B cell (primary cell): ENCODE measurements at regions not wholly inside any gene's neighbourhood (a gene's known extent, or its start where the extent isn't known, plus 50 kb on each side); places are given as distances from the start of the nearest gene placed in this dataset.

Experiments used
- ATAC-seq: fragments of 200-7000 bp; cut with Tn5 transposase; one replicate; pipeline ENCODE4 v1.10.0; 2021; ENCODE audit warnings: low read depth, mild to moderate bottlenecking, moderate number of reproducible peaks, moderate library complexity
- CTCF ChIA-PET: fragments of 350-600 bp; sonication (Branson Sonifier 250); formaldehyde crosslinking; loops from one replicate; lab custom pipeline; 2021; ENCODE audit warnings: antibody characterized with exemption, inconsistent platforms; lab: Charles Lee
- POLR2A ChIA-PET: fragments of 350-600 bp; sonication (Branson Sonifier 250); formaldehyde crosslinking; loops from one replicate; lab custom pipeline; 2021; ENCODE audit warnings: antibody characterized with exemption; lab: Charles Lee
- DNase-seq: peaks from one replicate; pipeline ENCODE4 v3.0.0; 2013
- H2AFZ ChIP-seq: 2 replicates; pipeline ENCODE4 v1.6.1; 2012; ENCODE audit warnings: mild to moderate bottlenecking, low read depth, low read length; ENCODE audit not compliant: insufficient read depth, poor library complexity, severe bottlenecking
- H3K27ac ChIP-seq, 2 donors: 1 replicate in 1 of 2; 2 replicates in 1 of 2; pipeline ENCODE4 v1.5.1; 2012 to 2013; ENCODE audit warnings: low read length in 2 of 2, mild to moderate bottlenecking in 2 of 2, moderate library complexity in 1 of 2
- H3K27me3 ChIP-seq, 4 experiments: fragments of 200-600 bp in 1 of 4; sonication (generic) in 1 of 4; replicated peaks in 1 of 4; 1 replicate in 2 of 4; 2 replicates in 2 of 4; pipeline versions ENCODE4 v1.6.1 to v1.7.0; 2013 to 2016; ENCODE audit warnings: low read length in 3 of 4, mild to moderate bottlenecking in 2 of 4, mixed read lengths in 1 of 4, moderate library complexity in 1 of 4; ENCODE audit not compliant: insufficient read depth in 4 of 4, control insufficient read depth in 3 of 4; ENCODE audit errors: control extremely low read depth in 1 of 4
- H3K36me3 ChIP-seq, 2 experiments: replicated peaks in 1 of 2; 1 replicate in 1 of 2; 2 replicates in 1 of 2; pipeline versions ENCODE4 v1.6.1 to v1.7.1; 2013; ENCODE audit warnings: low read length in 1 of 2; ENCODE audit not compliant: insufficient read depth in 2 of 2, control insufficient read depth in 1 of 2; ENCODE audit errors: control extremely low read depth in 1 of 2, extremely low read depth in 1 of 2
- H3K4me1 ChIP-seq, 2 donors: fragments of 200-600 bp in 1 of 2; sonication (generic) in 1 of 2; 1 replicate in 1 of 2; 2 replicates in 1 of 2; pipeline versions ENCODE4 v1.5.1 to v1.6.1; 2013 to 2017; ENCODE audit warnings: low read length in 2 of 2; ENCODE audit not compliant: control insufficient read depth in 2 of 2, insufficient read depth in 2 of 2
- H3K4me2 ChIP-seq: replicated peaks from 2 replicates; pipeline ENCODE3; 2012; ENCODE audit warnings: mild to moderate bottlenecking, low read depth, low read length; ENCODE audit not compliant: poor library complexity, severe bottlenecking
- H3K4me3 ChIP-seq, 5 experiments: fragments of 200-600 bp in 1 of 5; sonication (generic) in 1 of 5; 1 replicate in 3 of 5; 2 replicates in 2 of 5; pipeline versions ENCODE4 v1.5.1 to v1.7.0; 2011 to 2016; ENCODE audit warnings: low read length in 4 of 5, mild to moderate bottlenecking in 4 of 5, low read depth in 2 of 5, control low read depth in 1 of 5, moderate library complexity in 1 of 5; ENCODE audit not compliant: insufficient read depth in 1 of 5; ENCODE audit errors: control extremely low read depth in 1 of 5, extremely low read depth in 1 of 5
- H3K79me2 ChIP-seq: fragments of 200-600 bp; sonication (generic); one replicate; pipeline ENCODE4 v1.6.0; 2016; ENCODE audit warnings: low read length; ENCODE audit not compliant: control insufficient read depth, insufficient read depth
- H3K9ac ChIP-seq: fragments of 200-600 bp; sonication (generic); 2 replicates; pipeline ENCODE4 v1.6.1; 2017; ENCODE audit warnings: mild to moderate bottlenecking, low read length, moderate library complexity
- H3K9me3 ChIP-seq, 3 donors: one replicate each; pipeline versions ENCODE4 v1.6.1 to v1.7.1; 2013; ENCODE audit warnings: low read length in 2 of 3; ENCODE audit not compliant: control insufficient read depth in 2 of 3, insufficient read depth in 1 of 3; ENCODE audit errors: control extremely low read depth in 1 of 3
- H4K20me1 ChIP-seq: 2 replicates; pipeline ENCODE4 v1.6.0; 2012; ENCODE audit warnings: mild to moderate bottlenecking, low read length; ENCODE audit not compliant: insufficient read depth, control insufficient read depth, poor library complexity, severe bottlenecking
- H3K27ac Mint-ChIP-seq: one replicate; pipeline ENCODE4 v1.8.0; 2021; ENCODE audit warnings: mixed read lengths
- H3K27me3 Mint-ChIP-seq: one replicate; pipeline ENCODE4 v1.8.0; 2021; ENCODE audit warnings: mixed read lengths
- H3K4me1 Mint-ChIP-seq: one replicate; pipeline ENCODE4 v1.8.0; 2021; ENCODE audit warnings: mixed read lengths
- H3K4me3 Mint-ChIP-seq: one replicate; pipeline ENCODE4 v1.8.0; 2021; ENCODE audit warnings: mixed read lengths
- H3K9me3 Mint-ChIP-seq: one replicate; pipeline ENCODE4 v1.8.0; 2022; ENCODE audit warnings: mixed read lengths; ENCODE audit not compliant: insufficient read depth
- EZH2 ChIP-seq: IDR thresholded peaks from 2 replicates; pipeline ENCODE4 v1.6.1; 2012; ENCODE audit warnings: borderline replicate concordance, low read depth, mild to moderate bottlenecking, moderate library complexity, low read length; ENCODE audit not compliant: insufficient read depth, poor library complexity, severe bottlenecking
- intact Hi-C: fragments of 100-400 bp; cut with micrococcal nuclease; formaldehyde crosslinking; loops from one replicate; pipeline ENCODE4 v1.10.0; 2022
- TF ChIP-seq, protein P1 (sequence below): fragments of 200-600 bp; IDR thresholded peaks from one replicate; pipeline ENCODE4 v1.8.0; 2022; ENCODE audit warnings: antibody characterized with exemption, mild to moderate bottlenecking

DNA sequence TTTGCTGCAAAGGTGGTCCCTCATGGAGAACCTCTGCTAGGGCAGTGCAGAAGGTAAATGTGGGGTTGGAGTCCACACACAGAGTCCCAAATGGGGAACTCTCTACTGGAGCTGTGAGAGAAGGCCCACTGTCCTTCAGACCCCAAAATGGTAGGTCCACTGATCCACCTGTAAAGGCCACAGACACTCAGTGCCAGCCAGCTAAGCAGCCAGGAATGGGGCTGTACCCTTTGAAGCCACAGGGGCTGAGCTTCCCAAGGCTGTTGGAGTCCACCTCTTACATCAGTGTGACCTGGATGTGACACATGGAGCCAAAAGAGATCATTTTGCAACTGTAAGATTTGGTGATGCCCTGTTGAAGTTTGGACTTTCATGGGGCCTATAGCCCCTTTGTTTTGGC lies 252.4 kb upstream of the GULP1 start:
- H3K9me3 ChIP-seq, result peaks cover 0 to 4% (median 0%) of the 10 kb centered on the region in 3 donors
- no peaks in the 10 kb centered on the region for H3K27me3 Mint-ChIP-seq
- ATAC-seq, result no peak
- H3K4me2 ChIP-seq, result no peak overlapping the region
- TF ChIP-seq, protein P1, sequence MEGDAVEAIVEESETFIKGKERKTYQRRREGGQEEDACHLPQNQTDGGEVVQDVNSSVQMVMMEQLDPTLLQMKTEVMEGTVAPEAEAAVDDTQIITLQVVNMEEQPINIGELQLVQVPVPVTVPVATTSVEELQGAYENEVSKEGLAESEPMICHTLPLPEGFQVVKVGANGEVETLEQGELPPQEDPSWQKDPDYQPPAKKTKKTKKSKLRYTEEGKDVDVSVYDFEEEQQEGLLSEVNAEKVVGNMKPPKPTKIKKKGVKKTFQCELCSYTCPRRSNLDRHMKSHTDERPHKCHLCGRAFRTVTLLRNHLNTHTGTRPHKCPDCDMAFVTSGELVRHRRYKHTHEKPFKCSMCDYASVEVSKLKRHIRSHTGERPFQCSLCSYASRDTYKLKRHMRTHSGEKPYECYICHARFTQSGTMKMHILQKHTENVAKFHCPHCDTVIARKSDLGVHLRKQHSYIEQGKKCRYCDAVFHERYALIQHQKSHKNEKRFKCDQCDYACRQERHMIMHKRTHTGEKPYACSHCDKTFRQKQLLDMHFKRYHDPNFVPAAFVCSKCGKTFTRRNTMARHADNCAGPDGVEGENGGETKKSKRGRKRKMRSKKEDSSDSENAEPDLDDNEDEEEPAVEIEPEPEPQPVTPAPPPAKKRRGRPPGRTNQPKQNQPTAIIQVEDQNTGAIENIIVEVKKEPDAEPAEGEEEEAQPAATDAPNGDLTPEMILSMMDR, result no peak
- no peak for TF ChIP-seq EZH2
- DNase-seq, result no peak
- H3K9ac ChIP-seq, result no peak overlapping the region
- no peak overlapping the region for H3K27ac ChIP-seq
- H3K36me3 ChIP-seq, result no peaks in the 10 kb centered on the region
- no peaks in the 10 kb centered on the region for H3K27me3 ChIP-seq
- H3K79me2 ChIP-seq, result no peaks in the 10 kb centered on the region
- no peak overlapping the region for H3K27ac Mint-ChIP-seq
- no peaks in the 10 kb centered on the region for H3K4me1 ChIP-seq
- no peak overlapping the region for H3K4me3 Mint-ChIP-seq
- no peak overlapping the region for H3K4me3 ChIP-seq
- POLR2A ChIA-PET, result no interaction called here
- H3K4me1 Mint-ChIP-seq, result no peaks in the 10 kb centered on the region
- no peaks in the 10 kb centered on the region for H4K20me1 ChIP-seq
- H3K9me3 Mint-ChIP-seq, result peaks cover 3% of the 10 kb centered on the region
- intact Hi-C loops, result no loop called here
- CTCF ChIA-PET, result no interaction called here
- no peak overlapping the region for H2AFZ ChIP-seq

DNA sequence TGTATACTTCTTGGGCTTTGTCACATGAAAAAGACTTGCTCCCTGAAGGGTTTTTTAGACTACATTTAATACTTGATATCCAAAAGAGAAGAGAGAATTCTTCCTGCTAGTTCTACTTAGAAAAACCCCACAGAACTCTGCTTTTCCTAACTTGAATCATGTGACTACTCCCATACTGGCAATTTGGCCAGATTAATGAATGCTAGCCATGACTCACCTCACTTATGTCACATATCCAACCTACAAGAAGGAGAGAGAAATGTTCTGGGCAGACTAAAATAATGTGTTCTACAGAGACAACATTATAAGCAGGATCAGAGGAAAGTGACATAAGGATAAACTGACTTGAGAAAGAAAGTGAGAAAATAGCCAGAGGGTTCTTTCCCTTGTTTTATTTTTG lies 249.3 kb upstream of the GULP1 start:
- H3K27me3 Mint-ChIP-seq, result no peaks in the 10 kb centered on the region
- H3K4me1 Mint-ChIP-seq, result no peaks in the 10 kb centered on the region
- intact Hi-C loops, result no loop called here
- no peak overlapping the region for H3K9ac ChIP-seq
- no peaks in the 10 kb centered on the region for H3K79me2 ChIP-seq
- no peaks in the 10 kb centered on the region for H3K4me1 ChIP-seq
- no peak overlapping the region for H3K27ac Mint-ChIP-seq
- peaks cover 3% of the 10 kb centered on the region for H3K9me3 Mint-ChIP-seq
- peaks cover 0 to 4% (median 0%) of the 10 kb centered on the region in 3 donors for H3K9me3 ChIP-seq
- no peak overlapping the region for H3K4me3 ChIP-seq
- H3K4me3 Mint-ChIP-seq, result no peak overlapping the region
- ChIA-PET CTCF (no interaction called here), POLR2A (no interaction called here)
- H4K20me1 ChIP-seq, result no peaks in the 10 kb centered on the region
- H3K27me3 ChIP-seq, result no peaks in the 10 kb centered on the region
- no peak overlapping the region for H2AFZ ChIP-seq
- no peaks in the 10 kb centered on the region for H3K36me3 ChIP-seq
- ATAC-seq (no peak), DNase-seq (no peak)
- no peak overlapping the region for H3K4me2 ChIP-seq
- H3K27ac ChIP-seq, result no peak overlapping the region
- no peak for TF ChIP-seq EZH2
- TF ChIP-seq, protein P1, result no peak
